CD4-positive, CD25-positive, alpha-beta regulatory T cell (primary cell): ENCODE measurements at regions not wholly inside any gene's neighbourhood (a gene's known extent, or its start where the extent isn't known, plus 50 kb on each side); places are given as distances from the start of the nearest gene placed in this dataset.
A peak's percentile ranks its signal among the peaks of the same experiment; 100 is the strongest.
"Not testable (repeated sequence)": the region's sequence is repeated elsewhere in the genome, so short reads cannot be mapped to it uniquely, and the experiment has no call there.

Experiments used
- ATAC-seq, 2 donors: fragments of 150-1000 bp; cut with Tn5 transposase; one replicate each; pipeline ENCODE4 v1.10.0; 2021; ENCODE audit warnings: low read depth in 2 of 2, moderate number of reproducible peaks in 2 of 2, moderate library complexity in 1 of 2
- DNase-seq, 3 donors: peaks; one replicate each; pipeline versions ENCODE4 v3.0.0 to v3.0.0-alpha.2; 2012 to 2022; ENCODE audit warnings: mixed read lengths in 1 of 3
- H3K27ac ChIP-seq: one replicate; pipeline ENCODE4 v1.7.0; 2013; ENCODE audit warnings: mild to moderate bottlenecking, low read length; ENCODE audit not compliant: insufficient read depth, poor library complexity, severe bottlenecking
- H3K27me3 ChIP-seq: one replicate; pipeline ENCODE4 v1.7.0; 2013; ENCODE audit warnings: low read length; ENCODE audit not compliant: control insufficient read depth, insufficient read depth
- H3K36me3 ChIP-seq: one replicate; pipeline ENCODE4 v1.7.0; 2013; ENCODE audit warnings: mild to moderate bottlenecking, low read length, moderate library complexity; ENCODE audit not compliant: control insufficient read depth, insufficient read depth
- H3K4me1 ChIP-seq: 2 replicates; pipeline ENCODE4 v1.7.0; 2013; ENCODE audit warnings: mild to moderate bottlenecking, low read length; ENCODE audit not compliant: insufficient read depth, control insufficient read depth, poor library complexity, severe bottlenecking
- H3K4me3 ChIP-seq: one replicate; pipeline ENCODE4 v1.7.0; 2013; ENCODE audit warnings: low read depth, mild to moderate bottlenecking, low read length, moderate library complexity
- H3K9me3 ChIP-seq, 2 experiments: 1 replicate in 1 of 2; 2 replicates in 1 of 2; pipeline ENCODE4 v1.7.0; 2013; ENCODE audit warnings: low read length in 2 of 2, mild to moderate bottlenecking in 1 of 2, moderate library complexity in 1 of 2; ENCODE audit not compliant: control insufficient read depth in 2 of 2
- H3K27ac Mint-ChIP-seq, 3 donors: one replicate each; pipeline ENCODE4 v1.8.0; 2020 to 2022; ENCODE audit warnings: mild to moderate bottlenecking in 3 of 3, mixed read lengths in 3 of 3, moderate library complexity in 2 of 3
- H3K27me3 Mint-ChIP-seq: one replicate; pipeline ENCODE4 v1.8.0; 2022; ENCODE audit warnings: mild to moderate bottlenecking, mixed read lengths
- H3K36me3 Mint-ChIP-seq: one replicate; pipeline ENCODE4 v1.8.0; 2020; ENCODE audit warnings: mixed read lengths
- H3K4me1 Mint-ChIP-seq, 4 donors: one replicate each; pipeline ENCODE4 v1.8.0; 2020 to 2022; ENCODE audit warnings: mixed read lengths in 4 of 4, mild to moderate bottlenecking in 1 of 4
- H3K4me3 Mint-ChIP-seq, 4 donors: one replicate each; pipeline ENCODE4 v1.8.0; 2020 to 2022; ENCODE audit warnings: mild to moderate bottlenecking in 4 of 4, mixed read lengths in 4 of 4, moderate library complexity in 3 of 4
- H3K9me3 Mint-ChIP-seq, 7 donors: one replicate each; pipeline ENCODE4 v1.8.0; 2020 to 2022; ENCODE audit warnings: mixed read lengths in 7 of 7, mild to moderate bottlenecking in 3 of 7, moderate library complexity in 2 of 7

DNA sequence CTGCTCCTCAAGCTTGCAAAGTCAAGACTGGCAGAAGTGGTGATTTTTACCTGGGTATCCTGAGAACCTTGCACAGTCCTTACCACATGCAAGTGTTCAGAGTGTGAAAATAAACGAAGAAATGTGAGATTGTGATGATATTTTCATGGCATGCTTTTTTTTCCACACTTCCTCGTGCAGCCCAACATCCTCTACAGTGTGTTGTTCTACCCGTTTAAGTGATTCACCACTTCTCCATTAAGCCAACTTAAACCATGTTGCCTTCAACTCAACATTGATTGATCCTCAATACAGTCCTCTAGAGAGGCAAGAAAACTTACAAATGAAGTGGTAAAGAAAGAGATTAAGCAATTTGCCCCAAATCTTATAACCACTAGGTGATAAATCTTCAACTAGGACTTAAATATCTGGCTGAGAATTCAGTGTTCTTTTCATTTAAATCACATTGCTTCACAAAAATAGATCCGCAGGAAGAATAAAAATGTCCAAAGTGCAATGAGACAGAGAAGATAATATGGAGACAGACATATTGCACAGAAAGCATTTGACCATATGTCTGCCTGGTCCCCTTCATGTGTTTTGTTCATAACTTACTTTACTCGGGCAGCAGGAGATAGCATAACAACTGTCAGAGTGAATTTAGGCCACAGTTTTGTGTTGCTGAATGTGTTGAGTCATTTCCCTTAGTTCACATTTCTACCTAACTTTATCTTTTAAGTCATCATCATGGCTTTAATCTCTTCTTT, 75.8 kb upstream of the PARP8 start:
- Histone ChIP-seq H3K4me3 (peak overlapping the region; percentile 62), H3K27ac (peak overlapping the region; percentile 73), H3K4me1 (peaks cover 43% of the 10 kb centered on the region)
- not testable (repeated sequence) for H3K36me3 Mint-ChIP-seq, H3K27me3 ChIP-seq, H3K36me3 ChIP-seq, H3K9me3 Mint-ChIP-seq, H3K27me3 Mint-ChIP-seq, H3K9me3 ChIP-seq, ATAC-seq
- DNase-seq: peak in 1 of 3 donors; percentile 32
- peak overlapping the region in 3 of 4 donors; percentile 2 to 46 (median 24) for H3K4me3 Mint-ChIP-seq
- H3K27ac Mint-ChIP-seq: peak overlapping the region; percentile 85 to 93 (median 86)
- H3K4me1 Mint-ChIP-seq: peaks cover 36 to 55% (median 48%) of the 10 kb centered on the region in 4 donors

DNA sequence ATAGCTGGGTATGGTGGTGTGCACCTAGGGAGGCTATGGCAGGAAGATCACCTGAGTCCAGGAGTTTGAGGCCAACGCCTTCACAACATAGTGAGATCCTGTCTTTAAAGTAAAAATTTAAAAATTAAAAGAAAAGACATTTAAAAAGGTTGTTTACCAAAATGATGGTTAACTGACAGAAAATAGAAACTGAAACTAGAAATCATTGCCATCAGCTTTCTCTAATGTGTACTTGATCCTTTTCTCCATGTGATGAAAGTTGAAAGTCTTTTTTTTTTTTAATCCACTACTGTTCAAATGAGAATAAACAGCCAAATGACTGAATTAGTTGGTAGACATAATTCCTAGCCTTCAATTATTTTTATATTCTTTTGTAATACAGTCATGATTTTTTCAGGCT, 75.1 kb upstream of the PARP8 start:
- H3K36me3 ChIP-seq, H3K27me3 ChIP-seq, ATAC-seq, H3K36me3 Mint-ChIP-seq, H3K9me3 Mint-ChIP-seq, H3K27me3 Mint-ChIP-seq, H3K9me3 ChIP-seq: not testable (repeated sequence)
- Histone ChIP-seq H3K4me3 (peak overlapping the region; percentile 62), H3K4me1 (peaks cover 43% of the 10 kb centered on the region), H3K27ac (peak overlapping the region; percentile 73)
- Mint-ChIP-seq H3K4me3 (peak overlapping the region in 1 of 4 donors; percentile 11), H3K27ac (peak overlapping the region; percentile 85 to 93 (median 86)), H3K4me1 (peaks cover 36 to 55% (median 48%) of the 10 kb centered on the region in 4 donors)
- peak in 2 of 3 donors; percentile 37 to 68 for DNase-seq

DNA sequence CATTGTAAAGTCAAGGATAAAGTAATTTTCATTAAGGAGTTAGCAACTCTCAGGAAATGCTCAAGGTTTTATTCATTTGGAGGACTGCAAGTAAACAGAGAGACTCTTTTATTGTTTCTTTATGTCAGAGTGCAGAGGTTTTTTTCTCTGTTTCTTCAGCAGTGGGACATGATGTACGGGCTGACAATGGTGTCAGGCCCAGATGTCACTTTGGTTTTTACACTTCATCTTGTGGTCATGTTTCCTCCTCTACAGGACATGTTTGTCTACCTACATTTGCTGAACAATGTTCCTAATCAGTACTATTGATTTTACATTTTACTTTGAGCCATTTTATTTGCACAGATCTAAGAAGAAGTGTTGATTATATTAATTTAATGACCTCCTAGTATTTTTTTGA, 72.8 kb upstream of the PARP8 start:
- Mint-ChIP-seq H3K27ac (peak overlapping the region; percentile 78 to 93 (median 88)), H3K36me3 (peaks cover 5% of the 10 kb centered on the region), H3K27me3 (no peaks in the 10 kb centered on the region), H3K9me3 (peaks cover 0 to 16% (median 3%) of the 10 kb centered on the region in 7 donors), H3K4me1 (peaks cover 36 to 53% (median 43%) of the 10 kb centered on the region in 4 donors), H3K4me3 (peak overlapping the region; percentile 11 to 28 (median 17))
- Histone ChIP-seq H3K27ac (peak overlapping the region; percentile 57), H3K4me3 (peak overlapping the region; percentile 35), H3K36me3 (no peaks in the 10 kb centered on the region), H3K4me1 (peaks cover 43% of the 10 kb centered on the region), H3K27me3 (no peaks in the 10 kb centered on the region), H3K9me3 (no peaks in the 10 kb centered on the region)
- ATAC-seq: no peak
- DNase-seq: peak in 2 of 3 donors; percentile 63 to 71

DNA sequence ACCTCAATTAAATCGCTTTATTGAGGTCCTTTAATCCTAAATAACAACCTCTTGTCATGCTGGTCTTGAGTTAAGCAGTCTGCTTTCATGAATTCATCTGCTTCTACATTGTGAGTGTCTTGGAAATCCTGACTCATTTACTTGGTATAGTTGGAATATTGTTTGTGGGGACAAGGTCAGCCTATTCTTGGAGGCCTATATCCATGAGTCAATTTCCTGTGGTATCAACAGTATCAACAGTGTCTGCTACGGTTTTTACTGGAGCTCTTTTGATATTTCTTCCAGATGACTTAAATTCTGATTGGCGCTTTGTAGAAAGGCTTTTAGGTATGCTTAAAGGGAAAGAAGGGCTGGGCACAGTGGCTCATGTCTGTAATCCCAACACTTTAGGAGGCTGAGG, 71.2 kb upstream of the PARP8 start:
- Mint-ChIP-seq H3K9me3 (peaks cover 0 to 26% (median 6%) of the 10 kb centered on the region in 7 donors), H3K36me3 (peaks cover 5% of the 10 kb centered on the region), H3K27me3 (no peaks in the 10 kb centered on the region), H3K27ac (peak overlapping the region in 1 of 3 donors; percentile 86), H3K4me1 (peaks cover 31 to 60% (median 39%) of the 10 kb centered on the region in 4 donors), H3K4me3 (no peak overlapping the region)
- Histone ChIP-seq H3K4me1 (peaks cover 42% of the 10 kb centered on the region), H3K4me3 (no peak overlapping the region), H3K36me3 (no peaks in the 10 kb centered on the region), H3K9me3 (no peaks in the 10 kb centered on the region), H3K27ac (no peak overlapping the region), H3K27me3 (no peaks in the 10 kb centered on the region)
- ATAC-seq (no peak), DNase-seq (no peak)

DNA sequence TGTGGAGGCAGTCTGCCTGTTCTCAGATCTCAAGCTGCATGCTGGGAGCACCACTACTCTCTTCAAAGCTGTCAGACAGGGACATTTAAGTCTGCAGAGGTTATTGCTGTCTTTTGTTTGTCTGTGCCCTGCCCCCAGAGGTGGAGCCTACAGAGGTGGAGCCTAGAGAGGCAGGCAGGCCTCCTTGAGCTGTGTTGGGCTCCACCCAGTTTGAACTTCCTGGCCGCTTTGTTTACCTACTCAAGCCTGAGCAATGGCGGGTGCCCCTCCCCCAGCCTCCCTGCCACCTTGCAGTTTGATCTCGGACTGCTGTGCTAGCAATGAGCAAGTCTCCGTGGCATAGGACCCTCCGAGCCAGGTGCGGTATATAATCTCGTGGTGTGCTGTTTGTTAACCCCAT, 64.9 kb upstream of the PARP8 start:
- Mint-ChIP-seq H3K27ac (peak overlapping the region; percentile 58 to 82 (median 80)), H3K9me3 (peaks cover 0 to 29% (median 8%) of the 10 kb centered on the region in 7 donors), H3K4me3 (peak overlapping the region in 3 of 4 donors; percentile 8 to 59 (median 19)), H3K4me1 (peaks cover 0 to 48% (median 18%) of the 10 kb centered on the region in 4 donors)
- not testable (repeated sequence) for H3K9me3 ChIP-seq, H3K27me3 ChIP-seq, H3K4me3 ChIP-seq, H3K36me3 Mint-ChIP-seq, H3K27ac ChIP-seq, H3K4me1 ChIP-seq, H3K36me3 ChIP-seq, H3K27me3 Mint-ChIP-seq
- DNase-seq (peak; percentile 3 to 83 (median 56)), ATAC-seq (peak; percentile 70 to 76)

DNA sequence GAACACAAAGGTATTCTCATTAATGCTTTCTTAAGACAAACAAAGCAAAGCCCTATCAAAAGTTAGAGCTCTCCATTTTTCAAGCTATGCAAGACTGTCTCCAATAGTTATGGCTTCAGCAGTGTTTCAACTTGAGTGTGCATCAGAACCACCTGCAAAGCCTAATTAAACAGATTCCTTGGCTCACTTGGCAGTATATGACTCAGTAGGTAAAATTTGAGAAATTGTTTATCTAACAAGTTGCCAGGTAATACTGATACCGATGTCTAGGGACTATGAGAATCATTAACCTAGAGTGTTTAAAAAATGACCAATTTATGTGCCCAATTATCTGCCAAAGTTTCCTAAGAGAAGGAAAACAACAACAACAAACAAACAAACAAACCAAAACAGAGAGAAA, 60.3 kb upstream of the PARP8 start:
- H3K27ac Mint-ChIP-seq: peak overlapping the region in 1 of 3 donors; percentile 5
- peaks cover 0 to 25% (median 13%) of the 10 kb centered on the region in 4 donors for H3K4me1 Mint-ChIP-seq
- Histone ChIP-seq H3K36me3 (no peaks in the 10 kb centered on the region), H3K27ac (no peak overlapping the region), H3K27me3 (no peaks in the 10 kb centered on the region), H3K4me3 (no peak overlapping the region), H3K4me1 (peaks cover 6% of the 10 kb centered on the region), H3K9me3 (no peaks in the 10 kb centered on the region)
- H3K4me3 Mint-ChIP-seq: no peak overlapping the region
- ATAC-seq: no peak
- H3K27me3 Mint-ChIP-seq: no peaks in the 10 kb centered on the region
- DNase-seq: no peak
- no peaks in the 10 kb centered on the region for H3K36me3 Mint-ChIP-seq
- H3K9me3 Mint-ChIP-seq: peaks cover 0 to 5% (median 2%) of the 10 kb centered on the region in 7 donors

DNA sequence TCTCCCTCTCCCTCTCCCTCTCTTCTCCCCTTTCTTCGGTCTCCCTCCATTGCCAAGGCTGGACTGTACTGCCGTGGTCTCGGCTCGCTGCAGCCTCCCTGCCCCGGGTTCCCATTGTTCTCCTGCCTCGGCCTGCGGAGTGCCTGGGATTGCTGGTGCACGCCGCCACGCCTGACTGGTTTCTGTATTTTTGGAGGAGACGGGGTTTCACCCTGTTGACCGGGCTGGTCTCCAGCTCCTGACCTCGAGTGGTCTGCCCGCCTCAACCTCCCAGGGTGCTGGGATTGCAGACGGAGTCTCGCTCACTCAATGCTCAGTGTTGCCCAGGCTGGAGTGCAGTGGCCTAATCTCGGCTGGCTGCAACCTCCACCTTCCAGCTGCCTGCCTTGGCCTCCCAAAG, 59.0 kb upstream of the PARP8 start:
- not testable (repeated sequence) for ATAC-seq, H3K9me3 Mint-ChIP-seq, H3K36me3 ChIP-seq, H3K4me3 ChIP-seq, H3K4me1 ChIP-seq, H3K27ac ChIP-seq, H3K36me3 Mint-ChIP-seq, H3K4me3 Mint-ChIP-seq, H3K27me3 ChIP-seq, H3K27me3 Mint-ChIP-seq, H3K27ac Mint-ChIP-seq, DNase-seq, H3K9me3 ChIP-seq
- H3K4me1 Mint-ChIP-seq: peaks cover 0 to 16% (median 7%) of the 10 kb centered on the region in 4 donors
